ENCODE measurements at regions not wholly inside any gene's neighbourhood (a gene's known extent, or its start where the extent isn't known, plus 50 kb on each side); places are given as distances from the start of the nearest gene placed in this dataset.
A peak's percentile ranks its signal among the peaks of the same experiment; 100 is the strongest.

DNA sequence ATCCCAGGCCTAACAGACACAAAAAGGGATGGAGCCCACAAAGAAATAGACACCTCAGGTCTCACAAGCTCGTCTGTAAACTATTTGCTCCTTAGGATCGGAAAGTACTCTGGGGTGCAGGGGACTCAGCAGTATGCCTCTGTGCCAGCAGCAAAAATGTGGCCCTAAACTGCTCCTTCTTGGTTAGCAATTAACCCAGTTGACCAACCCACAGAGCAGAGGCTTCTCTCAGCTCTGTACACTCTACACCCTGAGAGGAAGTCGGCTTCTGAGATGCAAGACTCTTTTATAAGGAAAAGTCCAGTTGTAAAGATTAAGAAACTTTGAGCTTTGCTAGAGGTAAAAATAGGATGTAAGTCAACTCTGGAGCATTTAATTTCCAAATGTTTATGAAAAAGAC lies 156.3 kb upstream of the PRSS58 start:
- Histone ChIP-seq H3K27me3 (ENCODE audit: insufficient read depth, low read length, poor library complexity, severe bottlenecking) (no peaks in the 10 kb centered on the region), H3K9ac (ENCODE audit: low read depth, low read length, poor library complexity, severe bottlenecking) (peak overlapping the region; percentile 57), H2AFZ (ENCODE audit: low read length) (peak overlapping the region; percentile 38; the same call in 1 of the 2 replicates), H4K20me1 (ENCODE audit: insufficient read depth, low read length, poor library complexity, severe bottlenecking) (no peaks in the 10 kb centered on the region), H3K4me2 (ENCODE audit: low read depth, low read length, poor library complexity, severe bottlenecking) (no peak overlapping the region), H3K4me3 (ENCODE audit: low read length, poor library complexity, severe bottlenecking) (no peak overlapping the region), H3K4me1 (ENCODE audit: insufficient read depth, low read length, poor library complexity, severe bottlenecking) (peaks cover 66% of the 10 kb centered on the region), H3K36me3 (ENCODE audit: insufficient read depth, low read length) (no peaks in the 10 kb centered on the region), H3K9me3 (ENCODE audit: insufficient read depth, low read depth, low read length) (no peaks in the 10 kb centered on the region), H3K79me2 (ENCODE audit: insufficient read depth, low read length) (no peaks in the 10 kb centered on the region), H3F3A (ENCODE audit: low read depth) (peaks cover 4% of the 10 kb centered on the region; the same call in 1 of the 2 replicates), H3K9me2 (replicated peaks; ENCODE audit: low read depth, low read length) (no peaks in the 10 kb centered on the region)
- TF ChIP-seq EZH2phosphoT487 (IDR thresholded peaks at IDR 0.05; ENCODE audit: borderline replicate concordance) = no peak
- TF ChIP-seq, protein P1, sequence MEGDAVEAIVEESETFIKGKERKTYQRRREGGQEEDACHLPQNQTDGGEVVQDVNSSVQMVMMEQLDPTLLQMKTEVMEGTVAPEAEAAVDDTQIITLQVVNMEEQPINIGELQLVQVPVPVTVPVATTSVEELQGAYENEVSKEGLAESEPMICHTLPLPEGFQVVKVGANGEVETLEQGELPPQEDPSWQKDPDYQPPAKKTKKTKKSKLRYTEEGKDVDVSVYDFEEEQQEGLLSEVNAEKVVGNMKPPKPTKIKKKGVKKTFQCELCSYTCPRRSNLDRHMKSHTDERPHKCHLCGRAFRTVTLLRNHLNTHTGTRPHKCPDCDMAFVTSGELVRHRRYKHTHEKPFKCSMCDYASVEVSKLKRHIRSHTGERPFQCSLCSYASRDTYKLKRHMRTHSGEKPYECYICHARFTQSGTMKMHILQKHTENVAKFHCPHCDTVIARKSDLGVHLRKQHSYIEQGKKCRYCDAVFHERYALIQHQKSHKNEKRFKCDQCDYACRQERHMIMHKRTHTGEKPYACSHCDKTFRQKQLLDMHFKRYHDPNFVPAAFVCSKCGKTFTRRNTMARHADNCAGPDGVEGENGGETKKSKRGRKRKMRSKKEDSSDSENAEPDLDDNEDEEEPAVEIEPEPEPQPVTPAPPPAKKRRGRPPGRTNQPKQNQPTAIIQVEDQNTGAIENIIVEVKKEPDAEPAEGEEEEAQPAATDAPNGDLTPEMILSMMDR (conservative IDR thresholded peaks at IDR 0.05; ENCODE audit: low read length) = no peak

DNA sequence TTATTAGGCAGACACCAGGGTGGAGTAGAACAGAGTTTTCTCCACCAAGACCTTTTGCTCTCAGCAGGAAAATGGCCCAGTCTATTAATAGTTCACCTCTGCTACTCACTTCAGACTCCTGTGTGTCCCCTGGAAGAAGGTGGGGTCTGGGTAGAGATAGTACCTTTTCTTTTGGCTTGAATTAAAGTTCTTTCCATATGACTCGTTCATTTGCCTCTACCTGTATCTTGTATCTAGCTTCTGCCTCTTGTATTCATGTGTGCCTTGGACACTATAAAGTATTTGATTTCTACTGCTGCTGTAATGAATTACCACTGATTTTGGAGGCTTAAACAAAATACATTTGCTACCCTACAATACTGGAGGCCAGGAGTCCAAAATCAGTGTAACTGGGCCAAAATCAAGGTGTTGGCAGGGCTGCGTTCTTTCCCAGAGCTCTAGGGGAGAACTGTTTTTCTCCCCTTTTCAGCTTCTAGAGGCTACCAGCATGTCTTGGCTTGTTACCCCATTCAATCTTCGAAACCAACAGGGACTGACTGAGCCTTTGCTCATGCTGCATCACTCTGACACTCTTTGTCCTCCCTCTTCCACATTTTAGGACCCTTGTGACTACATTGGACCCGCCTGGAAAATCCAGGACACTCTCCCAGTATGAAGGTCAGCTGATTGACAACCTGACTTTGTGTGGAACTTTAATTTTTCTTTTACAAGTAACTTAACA lies 155.6 kb upstream of the PRSS58 start:
- Histone ChIP-seq H3K4me3 (ENCODE audit: low read length, poor library complexity, severe bottlenecking) (no peak overlapping the region), H3K9me3 (ENCODE audit: insufficient read depth, low read depth, low read length) (no peaks in the 10 kb centered on the region), H3K4me2 (ENCODE audit: low read depth, low read length, poor library complexity, severe bottlenecking) (peak overlapping the region; percentile 11), H3F3A (ENCODE audit: low read depth) (peaks cover 4% of the 10 kb centered on the region; the same call in 1 of the 2 replicates), H3K4me1 (ENCODE audit: insufficient read depth, low read length, poor library complexity, severe bottlenecking) (peaks cover 66% of the 10 kb centered on the region), H4K20me1 (ENCODE audit: insufficient read depth, low read length, poor library complexity, severe bottlenecking) (no peaks in the 10 kb centered on the region), H3K9me2 (replicated peaks; ENCODE audit: low read depth, low read length) (no peaks in the 10 kb centered on the region), H3K27me3 (ENCODE audit: insufficient read depth, low read length, poor library complexity, severe bottlenecking) (no peaks in the 10 kb centered on the region), H3K79me2 (ENCODE audit: insufficient read depth, low read length) (no peaks in the 10 kb centered on the region), H2AFZ (ENCODE audit: low read length) (peak overlapping the region; percentile 38), H3K9ac (ENCODE audit: low read depth, low read length, poor library complexity, severe bottlenecking) (peak overlapping the region; percentile 57), H3K36me3 (ENCODE audit: insufficient read depth, low read length) (no peaks in the 10 kb centered on the region)
- no peak for TF ChIP-seq EZH2phosphoT487 (IDR thresholded peaks at IDR 0.05; ENCODE audit: borderline replicate concordance)
- TF ChIP-seq, protein P1 (conservative IDR thresholded peaks at IDR 0.05; ENCODE audit: low read length) = no peak

DNA sequence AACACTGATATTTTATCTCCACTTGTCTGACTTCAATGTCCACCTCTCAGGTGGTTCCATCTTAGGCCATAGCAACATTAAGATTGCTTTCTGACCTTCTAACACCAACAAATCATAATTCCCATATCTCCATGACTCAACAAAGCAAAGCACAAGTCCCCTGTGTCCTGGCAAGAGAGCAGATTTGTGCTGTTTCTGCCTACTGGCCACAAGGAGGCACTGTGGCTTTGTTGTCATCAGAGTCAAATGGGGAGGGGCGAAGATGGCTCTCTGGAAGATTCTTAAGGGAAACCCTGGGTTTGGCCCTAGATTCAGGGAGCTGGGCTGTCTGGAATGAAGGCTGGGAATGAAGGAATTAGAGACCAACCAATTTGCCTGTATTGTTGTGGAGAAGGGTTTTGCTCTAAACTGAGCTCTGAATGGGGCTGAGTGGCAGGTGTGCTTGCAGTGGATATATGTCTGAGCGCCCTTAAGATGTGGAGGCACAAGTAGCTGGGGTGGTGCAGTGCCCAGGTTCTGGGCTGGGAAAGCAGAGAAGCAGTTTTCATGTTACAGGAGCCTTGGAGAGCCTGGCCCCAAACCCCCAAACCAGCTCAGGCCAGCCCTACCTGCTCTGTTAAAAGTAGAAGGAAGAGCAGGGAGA lies 154.8 kb upstream of the PRSS58 start:
- TF ChIP-seq, protein P1 (conservative IDR thresholded peaks at IDR 0.05; ENCODE audit: low read length) = peak; percentile 98
- no peak for TF ChIP-seq EZH2phosphoT487 (IDR thresholded peaks at IDR 0.05; ENCODE audit: borderline replicate concordance)

More for the DNA sequence above, 154.8 kb upstream of the PRSS58 start:
- H2AFZ ChIP-seq (ENCODE audit: low read length) = peak overlapping the region; percentile 38
- H3K36me3 ChIP-seq (ENCODE audit: insufficient read depth, low read length) = no peaks in the 10 kb centered on the region
- peak overlapping the region; percentile 57 for H3K9ac ChIP-seq (ENCODE audit: low read depth, low read length, poor library complexity, severe bottlenecking)
- H4K20me1 ChIP-seq (ENCODE audit: insufficient read depth, low read length, poor library complexity, severe bottlenecking) = no peaks in the 10 kb centered on the region
- H3K27me3 ChIP-seq (ENCODE audit: insufficient read depth, low read length, poor library complexity, severe bottlenecking) = no peaks in the 10 kb centered on the region
- H3K4me3 ChIP-seq (ENCODE audit: low read length, poor library complexity, severe bottlenecking) = no peak overlapping the region
- no peaks in the 10 kb centered on the region for H3K9me3 ChIP-seq (ENCODE audit: insufficient read depth, low read depth, low read length)
- H3K4me2 ChIP-seq (ENCODE audit: low read depth, low read length, poor library complexity, severe bottlenecking) = peak overlapping the region; percentile 11
- no peaks in the 10 kb centered on the region for H3K79me2 ChIP-seq (ENCODE audit: insufficient read depth, low read length)
- H3K9me2 ChIP-seq (replicated peaks; ENCODE audit: low read depth, low read length) = no peaks in the 10 kb centered on the region
- peaks cover 65% of the 10 kb centered on the region for H3K4me1 ChIP-seq (ENCODE audit: insufficient read depth, low read length, poor library complexity, severe bottlenecking)
- H3F3A ChIP-seq (ENCODE audit: low read depth) = no peaks in the 10 kb centered on the region

Measured in Loucy (cell line).